ENCODE measurements at regions not wholly inside any gene's neighbourhood (a gene's known extent, or its start where the extent isn't known, plus 50 kb on each side); places are given as distances from the start of the nearest gene placed in this dataset.

DNA sequence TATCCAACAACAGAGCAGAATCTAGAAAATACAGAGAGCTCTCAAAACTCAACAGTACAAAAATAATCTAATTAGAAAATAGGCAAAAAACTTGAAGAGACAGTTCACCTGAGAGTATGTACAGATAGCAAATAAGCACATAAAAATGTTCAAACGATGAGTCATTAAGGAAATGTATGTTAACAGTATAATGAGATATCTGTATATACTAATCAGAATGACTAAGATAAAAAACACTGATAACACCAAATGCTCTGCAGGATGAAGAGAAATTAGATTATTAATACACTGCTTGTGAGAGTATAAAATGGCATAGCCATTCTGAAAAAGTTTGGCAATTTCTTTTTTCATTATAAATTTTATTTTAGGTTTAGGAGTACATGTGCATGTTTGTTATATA lies 1307.6 kb upstream of the GOT2 start:
- H3K9me3 ChIP-seq = no peaks in the 10 kb centered on the region
- WGBS, 2 donors = 61 to 71% methylated on average over 1 of the region's 1 CpG
- no peak overlapping the region for H3K4me3 ChIP-seq
- TF ChIP-seq POLR2A (IDR thresholded peaks at IDR 0.05) = no peak
- no peak for TF ChIP-seq POLR2AphosphoS5 (IDR thresholded peaks at IDR 0.05)
- TF ChIP-seq, protein P1, sequence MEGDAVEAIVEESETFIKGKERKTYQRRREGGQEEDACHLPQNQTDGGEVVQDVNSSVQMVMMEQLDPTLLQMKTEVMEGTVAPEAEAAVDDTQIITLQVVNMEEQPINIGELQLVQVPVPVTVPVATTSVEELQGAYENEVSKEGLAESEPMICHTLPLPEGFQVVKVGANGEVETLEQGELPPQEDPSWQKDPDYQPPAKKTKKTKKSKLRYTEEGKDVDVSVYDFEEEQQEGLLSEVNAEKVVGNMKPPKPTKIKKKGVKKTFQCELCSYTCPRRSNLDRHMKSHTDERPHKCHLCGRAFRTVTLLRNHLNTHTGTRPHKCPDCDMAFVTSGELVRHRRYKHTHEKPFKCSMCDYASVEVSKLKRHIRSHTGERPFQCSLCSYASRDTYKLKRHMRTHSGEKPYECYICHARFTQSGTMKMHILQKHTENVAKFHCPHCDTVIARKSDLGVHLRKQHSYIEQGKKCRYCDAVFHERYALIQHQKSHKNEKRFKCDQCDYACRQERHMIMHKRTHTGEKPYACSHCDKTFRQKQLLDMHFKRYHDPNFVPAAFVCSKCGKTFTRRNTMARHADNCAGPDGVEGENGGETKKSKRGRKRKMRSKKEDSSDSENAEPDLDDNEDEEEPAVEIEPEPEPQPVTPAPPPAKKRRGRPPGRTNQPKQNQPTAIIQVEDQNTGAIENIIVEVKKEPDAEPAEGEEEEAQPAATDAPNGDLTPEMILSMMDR (IDR thresholded peaks at IDR 0.05) = no peak
- no peak for TF ChIP-seq EP300 (IDR thresholded peaks at IDR 0.05)
- no peak for ATAC-seq (ENCODE audit: low FRiP score in 2 of 2)
- no peak overlapping the region for H3K27ac ChIP-seq
- no peaks in the 10 kb centered on the region for H3K4me1 ChIP-seq
- DNase-seq = no peak
- H3K36me3 ChIP-seq = no peaks in the 10 kb centered on the region
- no peaks in the 10 kb centered on the region for H3K27me3 ChIP-seq

DNA sequence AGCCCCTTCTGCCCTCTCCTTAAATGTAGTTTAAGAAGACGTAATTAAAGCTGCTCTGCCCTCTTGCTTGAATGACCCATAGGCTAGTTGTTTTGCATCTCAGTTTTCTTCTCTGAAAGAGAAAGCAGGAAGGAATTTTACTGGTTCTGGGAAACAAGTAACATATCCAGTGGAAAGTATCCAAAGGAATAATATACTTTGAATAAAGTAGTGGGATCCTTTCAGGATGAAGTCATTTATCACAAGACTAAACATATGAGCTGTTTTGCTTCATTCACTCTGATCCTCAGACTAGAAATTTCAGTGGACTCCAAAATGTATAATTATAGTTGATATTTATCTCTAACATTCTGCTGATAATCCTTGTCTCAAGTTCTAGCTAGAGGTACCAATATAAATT lies 1297.6 kb upstream of the GOT2 start:
- H3K27ac ChIP-seq = no peak overlapping the region

DNA sequence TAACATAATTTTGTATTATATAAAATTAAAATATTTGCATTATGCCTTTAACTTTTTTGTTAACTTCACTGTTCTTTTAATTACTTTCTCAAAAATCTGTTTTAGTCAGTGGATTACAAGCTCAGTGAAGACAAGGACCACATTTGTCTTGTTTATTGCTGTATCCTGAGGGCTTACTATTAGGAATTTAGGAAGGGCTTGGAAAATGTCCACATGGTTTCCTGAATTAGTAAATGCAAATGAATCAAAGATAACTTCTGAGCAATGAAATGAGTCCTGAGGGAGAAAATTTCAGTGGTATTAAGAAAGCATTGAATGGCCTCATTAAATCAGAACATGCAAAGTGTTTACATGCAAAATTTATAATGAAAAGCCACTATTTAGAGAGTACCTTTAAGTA lies 1293.2 kb upstream of the GOT2 start:
- ATAC-seq (ENCODE audit: low FRiP score in 2 of 2) = no peak
- no peak overlapping the region for H3K27ac ChIP-seq
- TF ChIP-seq POLR2A (IDR thresholded peaks at IDR 0.05) (no peak), POLR2AphosphoS5 (IDR thresholded peaks at IDR 0.05) (no peak), EP300 (IDR thresholded peaks at IDR 0.05) (no peak)
- TF ChIP-seq, protein P1 (IDR thresholded peaks at IDR 0.05) = no peak
- no peaks in the 10 kb centered on the region for H3K36me3 ChIP-seq
- H3K4me3 ChIP-seq = no peak overlapping the region
- H3K27me3 ChIP-seq = no peaks in the 10 kb centered on the region
- no peaks in the 10 kb centered on the region for H3K9me3 ChIP-seq
- H3K4me1 ChIP-seq = no peaks in the 10 kb centered on the region
- no peak for DNase-seq

More for the DNA sequence above, 1297.6 kb upstream of the GOT2 start:
- no peak for TF ChIP-seq POLR2A (IDR thresholded peaks at IDR 0.05)
- no peak for TF ChIP-seq EP300 (IDR thresholded peaks at IDR 0.05)
- TF ChIP-seq, protein P1 (IDR thresholded peaks at IDR 0.05) = no peak
- no peak for TF ChIP-seq POLR2AphosphoS5 (IDR thresholded peaks at IDR 0.05)
- no peak for DNase-seq
- Histone ChIP-seq H3K36me3 (no peaks in the 10 kb centered on the region), H3K4me1 (no peaks in the 10 kb centered on the region), H3K4me3 (no peak overlapping the region), H3K9me3 (peaks cover 0 to 6% (median 0%) of the 10 kb centered on the region in 4 donors), H3K27me3 (no peaks in the 10 kb centered on the region)
- 78 to 94% methylated on average over 1 of the region's 1 CpG for WGBS, 2 donors
- no peak for ATAC-seq (ENCODE audit: low FRiP score in 2 of 2)

DNA sequence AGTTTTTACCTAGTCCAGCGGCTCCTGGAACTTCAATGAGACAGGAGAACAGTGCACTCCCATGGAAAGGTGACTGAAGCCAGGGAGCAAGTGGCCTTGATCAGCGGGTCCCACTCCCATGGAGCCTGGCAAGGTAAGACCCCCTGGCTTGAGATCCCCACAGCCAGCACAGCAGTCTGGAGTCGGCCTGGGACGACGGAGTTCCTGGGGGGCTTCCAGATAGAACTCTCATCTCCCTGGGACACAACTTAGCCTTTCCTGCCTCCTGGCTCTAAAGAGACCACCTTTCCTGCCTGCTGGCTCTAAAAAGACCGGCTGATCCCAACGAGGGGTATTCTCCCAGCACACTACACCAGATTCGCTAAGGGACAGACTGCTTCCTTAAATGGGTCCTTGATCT lies 1279.0 kb upstream of the GOT2 start:
- Histone ChIP-seq H3K4me1 (no peaks in the 10 kb centered on the region), H3K27ac (no peak overlapping the region), H3K36me3 (no peaks in the 10 kb centered on the region), H3K27me3 (no peaks in the 10 kb centered on the region), H3K9me3 (peaks cover 0 to 6% (median 0%) of the 10 kb centered on the region in 4 donors), H3K4me3 (no peak overlapping the region)
- 81% methylated on average over 8 of the region's 8 CpGs; no CpG with 5 or more reads in 1 of the 2 donors for WGBS, 2 donors
- TF ChIP-seq EP300 (IDR thresholded peaks at IDR 0.05) (no peak), POLR2AphosphoS5 (IDR thresholded peaks at IDR 0.05) (no peak), POLR2A (IDR thresholded peaks at IDR 0.05) (no peak)
- TF ChIP-seq, protein P1 (IDR thresholded peaks at IDR 0.05) = no peak
- DNase-seq (peak in 1 of 2 donors; percentile 25), ATAC-seq (ENCODE audit: low FRiP score in 2 of 2) (no peak)

DNA sequence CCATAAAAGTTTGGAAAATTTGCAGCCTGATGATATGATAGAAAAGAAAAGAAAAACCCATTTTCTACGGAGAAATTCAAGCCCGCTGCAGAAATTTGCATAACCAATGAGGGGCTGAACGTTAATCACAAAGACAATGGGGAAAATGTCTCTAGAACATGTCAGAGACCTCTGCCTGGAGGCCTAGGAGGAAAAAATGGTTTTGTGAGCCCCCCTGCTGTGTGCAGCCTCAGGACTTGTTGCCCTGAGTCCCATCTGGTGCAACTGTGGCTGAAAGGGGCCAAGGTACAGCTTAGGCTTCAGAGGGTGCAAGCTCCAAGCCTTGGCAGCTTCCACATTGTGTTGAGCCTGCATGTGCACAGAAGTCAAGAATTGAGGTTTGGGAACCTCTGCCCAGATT lies 1267.4 kb upstream of the GOT2 start:
- no peaks in the 10 kb centered on the region for H3K9me3 ChIP-seq
- no peak for DNase-seq
- H3K36me3 ChIP-seq = no peaks in the 10 kb centered on the region
- TF ChIP-seq, protein P1 (IDR thresholded peaks at IDR 0.05) = no peak
- no peak for TF ChIP-seq POLR2A (IDR thresholded peaks at IDR 0.05)
- TF ChIP-seq POLR2AphosphoS5 (IDR thresholded peaks at IDR 0.05) = no peak
- no peak for TF ChIP-seq EP300 (IDR thresholded peaks at IDR 0.05)
- WGBS, 2 donors = 57 to 77% methylated on average over 3 of the region's 3 CpGs
- H3K4me3 ChIP-seq = no peak overlapping the region
- no peak for ATAC-seq (ENCODE audit: low FRiP score in 2 of 2)
- H3K4me1 ChIP-seq = no peaks in the 10 kb centered on the region
- H3K27ac ChIP-seq = no peak overlapping the region
- no peaks in the 10 kb centered on the region for H3K27me3 ChIP-seq

All from upper lobe of left lung (tissue), 6 donors.